Stimulated activated naive CD8-positive, alpha-beta T cell treated with anti-CD3 and anti-CD28 coated beads, Interleukin-15, Interleukin-2, amounts not matched to agents 100 ng/mL and 50 ng/mL, for 24 hours (primary cell): ENCODE measurements at regions not wholly inside any gene's neighbourhood (a gene's known extent, or its start where the extent isn't known, plus 50 kb on each side); places are given as distances from the start of the nearest gene placed in this dataset.

Source experiments
- H3K27ac Mint-ChIP-seq: one replicate; pipeline ENCODE4 v1.8.0; 2021; ENCODE audit warnings: mild to moderate bottlenecking, mixed read lengths
- H3K27me3 Mint-ChIP-seq: one replicate; pipeline ENCODE4 v1.8.0; 2021; ENCODE audit warnings: mixed read lengths
- H3K36me3 Mint-ChIP-seq: one replicate; pipeline ENCODE4 v1.8.0; 2021; ENCODE audit warnings: low read depth, mixed read lengths
- H3K4me1 Mint-ChIP-seq: one replicate; pipeline ENCODE4 v1.8.0; 2021; ENCODE audit warnings: low read depth, mixed read lengths
- H3K4me3 Mint-ChIP-seq: one replicate; pipeline ENCODE4 v1.8.0; 2021; ENCODE audit warnings: mild to moderate bottlenecking, mixed read lengths
- H3K9me3 Mint-ChIP-seq: one replicate; pipeline ENCODE4 v1.8.0; 2021; ENCODE audit warnings: mixed read lengths

DNA sequence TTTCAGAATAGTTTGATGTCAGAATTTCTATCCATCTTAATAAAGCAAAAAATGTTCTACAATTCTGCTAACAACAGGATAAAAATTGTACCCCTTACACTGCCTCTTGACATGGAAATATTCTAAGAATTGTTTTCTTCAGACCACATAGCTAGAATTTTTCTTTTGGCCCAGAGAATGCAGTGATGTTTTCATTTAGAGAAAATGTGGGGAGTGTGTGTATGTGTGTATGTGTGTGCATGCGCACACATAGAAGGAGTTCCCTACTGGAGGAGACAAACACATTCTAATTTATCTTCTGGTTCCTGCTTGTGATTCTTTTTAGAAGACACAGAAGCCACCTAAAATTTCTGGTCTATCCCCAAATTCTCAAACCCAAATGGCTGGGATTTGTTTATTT lies 1145.7 kb downstream of the VRK1 start:
- H3K9me3 Mint-ChIP-seq = peaks cover 14% of the 10 kb centered on the region
- H3K4me1 Mint-ChIP-seq = peaks cover 22% of the 10 kb centered on the region
- H3K27ac Mint-ChIP-seq = no peak overlapping the region
- no peak overlapping the region for H3K4me3 Mint-ChIP-seq
- peaks cover 13% of the 10 kb centered on the region for H3K36me3 Mint-ChIP-seq
- H3K27me3 Mint-ChIP-seq = no peaks in the 10 kb centered on the region

- Mint-ChIP-seq H3K4me3 (no peak overlapping the region), H3K36me3 (peaks cover 10% of the 10 kb centered on the region), H3K27me3 (no peaks in the 10 kb centered on the region), H3K9me3 (peaks cover 12% of the 10 kb centered on the region), H3K27ac (peak overlapping the region; percentile 64), H3K4me1 (peaks cover 22% of the 10 kb centered on the region)
Observed at GRCh38 chr14:97943619-97944018, 1146.4 kb downstream of the VRK1 start.

DNA sequence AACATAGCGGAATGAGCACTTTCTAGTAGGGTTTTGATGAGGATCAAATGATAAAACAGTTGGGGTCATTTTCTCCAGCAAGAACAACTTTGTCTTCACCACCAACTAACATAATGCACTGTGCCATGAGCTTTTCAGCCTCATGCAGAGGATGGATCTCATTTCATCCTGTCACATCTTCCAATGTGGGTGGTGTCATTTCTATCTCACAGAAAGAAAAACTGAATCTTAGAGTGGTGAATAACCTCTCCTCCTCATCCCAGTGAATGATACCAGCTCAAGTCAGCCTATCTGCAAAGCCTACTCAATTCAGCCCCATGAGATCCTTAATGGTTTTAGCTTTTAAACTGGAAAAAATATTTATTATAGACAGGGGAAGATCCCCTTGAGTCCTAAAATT lies 1147.2 kb downstream of the VRK1 start:
- peak overlapping the region; percentile 64 for H3K27ac Mint-ChIP-seq
- H3K4me1 Mint-ChIP-seq = peaks cover 22% of the 10 kb centered on the region
- H3K36me3 Mint-ChIP-seq = peaks cover 10% of the 10 kb centered on the region
- no peaks in the 10 kb centered on the region for H3K27me3 Mint-ChIP-seq
- H3K9me3 Mint-ChIP-seq = peaks cover 11% of the 10 kb centered on the region
- peak overlapping the region; percentile 17 for H3K4me3 Mint-ChIP-seq

- no peaks in the 10 kb centered on the region for H3K27me3 Mint-ChIP-seq
- no peak overlapping the region for H3K27ac Mint-ChIP-seq
- peaks cover 7% of the 10 kb centered on the region for H3K36me3 Mint-ChIP-seq
- H3K4me3 Mint-ChIP-seq = no peak overlapping the region
- peaks cover 22% of the 10 kb centered on the region for H3K4me1 Mint-ChIP-seq
- peaks cover 3% of the 10 kb centered on the region for H3K9me3 Mint-ChIP-seq
Observed at GRCh38 chr14:97945631-97946030, 1148.4 kb downstream of the VRK1 start.

GRCh38 chr14:97946240-97946639 lies 1149.1 kb downstream of the VRK1 start:
- Mint-ChIP-seq H3K4me1 (peaks cover 22% of the 10 kb centered on the region), H3K4me3 (no peak overlapping the region), H3K27ac (no peak overlapping the region), H3K9me3 (peaks cover 3% of the 10 kb centered on the region), H3K36me3 (peaks cover 7% of the 10 kb centered on the region), H3K27me3 (no peaks in the 10 kb centered on the region)

- H3K27ac Mint-ChIP-seq = no peak overlapping the region
- no peaks in the 10 kb centered on the region for H3K27me3 Mint-ChIP-seq
- H3K36me3 Mint-ChIP-seq = peaks cover 6% of the 10 kb centered on the region
- no peak overlapping the region for H3K4me3 Mint-ChIP-seq
- peaks cover 22% of the 10 kb centered on the region for H3K4me1 Mint-ChIP-seq
- peaks cover 3% of the 10 kb centered on the region for H3K9me3 Mint-ChIP-seq
Observed at GRCh38 chr14:97946641-97947040, 1149.5 kb downstream of the VRK1 start.

DNA sequence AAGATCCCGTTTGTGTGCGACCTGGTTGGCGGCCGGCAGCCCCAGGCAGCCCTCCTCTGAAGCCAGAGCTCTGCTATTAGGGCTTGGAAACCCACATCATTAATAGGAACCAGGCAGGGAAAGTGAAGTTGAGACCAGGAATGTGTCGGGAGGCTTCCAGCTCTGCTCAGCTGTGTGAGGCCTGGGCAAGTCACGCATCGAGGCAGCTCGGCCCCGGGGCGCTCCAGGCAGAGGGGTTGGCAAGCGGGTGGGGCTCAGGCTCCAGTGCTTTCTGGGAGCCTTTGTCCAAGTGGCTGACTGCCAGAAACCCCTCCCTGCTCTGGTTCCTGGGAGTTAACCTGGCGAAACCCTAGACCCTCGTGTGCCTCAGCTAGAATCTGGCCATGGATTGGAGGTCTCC lies 1151.7 kb downstream of the VRK1 start:
- no peaks in the 10 kb centered on the region for H3K9me3 Mint-ChIP-seq
- H3K4me1 Mint-ChIP-seq = peaks cover 19% of the 10 kb centered on the region
- H3K36me3 Mint-ChIP-seq = no peaks in the 10 kb centered on the region
- no peaks in the 10 kb centered on the region for H3K27me3 Mint-ChIP-seq
- no peak overlapping the region for H3K4me3 Mint-ChIP-seq
- H3K27ac Mint-ChIP-seq = no peak overlapping the region

DNA sequence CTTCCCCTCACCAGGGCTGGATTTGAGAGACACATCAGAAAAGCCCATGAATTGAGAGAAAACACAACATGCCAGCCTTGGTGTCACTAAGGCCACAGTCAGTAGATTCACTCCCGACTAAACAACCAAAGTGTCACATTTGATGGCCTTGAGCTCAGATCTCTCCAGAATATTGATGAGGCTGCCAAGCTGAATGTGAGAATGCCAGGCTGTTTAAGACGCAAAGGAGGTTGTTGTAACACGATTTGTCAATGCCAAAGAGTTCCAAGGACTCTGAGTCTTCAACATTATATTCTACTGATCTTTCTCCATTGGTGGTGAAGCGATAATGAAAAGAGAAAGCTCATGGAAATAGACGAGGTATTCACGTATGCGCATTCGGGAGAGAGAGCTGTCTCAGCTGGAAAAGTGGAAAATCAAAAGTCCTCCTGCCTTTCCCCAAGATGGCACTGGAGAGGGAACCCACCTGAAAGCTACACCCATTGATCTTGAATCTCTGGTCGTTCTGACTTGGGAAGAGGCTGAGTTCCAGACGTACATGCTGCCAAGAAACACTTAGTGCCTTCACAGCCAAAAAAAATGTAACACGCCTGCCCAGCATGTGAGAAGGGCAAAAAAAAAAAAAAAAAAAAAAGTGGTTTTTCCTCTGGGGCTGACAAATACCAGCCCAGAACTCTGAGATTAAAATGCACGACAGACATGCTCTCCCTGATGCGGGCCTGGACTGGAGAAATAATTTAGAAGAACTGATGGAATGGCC lies 1159.6 kb downstream of the VRK1 start:
- H3K4me3 Mint-ChIP-seq = no peak overlapping the region
- peaks cover 14% of the 10 kb centered on the region for H3K9me3 Mint-ChIP-seq
- peaks cover 46% of the 10 kb centered on the region for H3K36me3 Mint-ChIP-seq
- H3K4me1 Mint-ChIP-seq = peaks cover 11% of the 10 kb centered on the region
- no peaks in the 10 kb centered on the region for H3K27me3 Mint-ChIP-seq
- H3K27ac Mint-ChIP-seq = no peak overlapping the region

DNA sequence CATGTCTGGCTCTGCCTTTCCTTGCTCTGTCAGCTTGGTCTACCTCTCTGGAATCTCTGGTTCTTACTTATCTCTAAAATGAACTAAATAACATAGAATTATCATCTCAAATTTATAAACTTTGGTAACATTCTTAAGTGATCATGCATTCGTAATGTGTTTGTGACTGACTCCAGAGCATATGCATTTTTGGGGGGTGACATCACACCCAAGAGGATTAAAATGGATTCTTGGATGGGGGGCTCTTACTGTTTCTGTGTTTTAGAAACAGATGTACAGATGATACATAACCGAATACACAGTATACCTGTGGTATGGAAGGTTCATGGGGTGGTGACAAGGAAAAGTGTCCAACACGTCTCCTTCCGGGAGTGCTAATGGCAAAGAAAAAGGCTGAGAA lies 1162.1 kb downstream of the VRK1 start:
- no peak overlapping the region for H3K4me3 Mint-ChIP-seq
- no peaks in the 10 kb centered on the region for H3K27me3 Mint-ChIP-seq
- peaks cover 17% of the 10 kb centered on the region for H3K4me1 Mint-ChIP-seq
- no peak overlapping the region for H3K27ac Mint-ChIP-seq
- H3K36me3 Mint-ChIP-seq = peaks cover 42% of the 10 kb centered on the region
- peaks cover 14% of the 10 kb centered on the region for H3K9me3 Mint-ChIP-seq

DNA sequence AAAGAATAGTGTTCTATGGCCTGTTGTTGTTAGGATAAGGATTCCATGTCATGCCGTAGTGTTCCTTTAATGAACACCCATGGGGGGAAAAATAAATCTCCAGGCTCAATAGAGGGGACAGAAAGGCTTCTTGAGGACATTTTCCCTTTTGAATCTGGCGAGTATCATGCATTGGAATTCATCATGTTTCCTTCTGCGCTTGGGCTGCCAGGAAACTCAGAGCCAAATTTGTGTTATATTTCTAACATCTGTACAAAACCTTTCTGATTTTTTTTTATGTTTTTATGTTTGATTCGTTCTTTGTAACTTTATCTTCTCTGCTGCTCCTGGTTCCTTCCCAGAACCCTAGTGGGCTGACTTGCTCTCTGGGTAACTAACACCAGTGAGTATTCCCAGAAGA lies 1163.3 kb downstream of the VRK1 start:
- peaks cover 49% of the 10 kb centered on the region for H3K36me3 Mint-ChIP-seq

GRCh38 chr14:97970222-97970621 lies 1173.0 kb downstream of the VRK1 start:
- peak overlapping the region; percentile 1 for H3K4me3 Mint-ChIP-seq
- H3K4me1 Mint-ChIP-seq = peaks cover 82% of the 10 kb centered on the region
- H3K27me3 Mint-ChIP-seq = no peaks in the 10 kb centered on the region
- H3K27ac Mint-ChIP-seq = peak overlapping the region; percentile 58
- H3K36me3 Mint-ChIP-seq = peaks cover 36% of the 10 kb centered on the region
- H3K9me3 Mint-ChIP-seq = peaks cover 15% of the 10 kb centered on the region

More for the DNA sequence above, 1163.3 kb downstream of the VRK1 start:
- Mint-ChIP-seq H3K4me3 (no peak overlapping the region), H3K27ac (no peak overlapping the region), H3K27me3 (no peaks in the 10 kb centered on the region), H3K9me3 (peaks cover 14% of the 10 kb centered on the region), H3K4me1 (peaks cover 27% of the 10 kb centered on the region)

DNA sequence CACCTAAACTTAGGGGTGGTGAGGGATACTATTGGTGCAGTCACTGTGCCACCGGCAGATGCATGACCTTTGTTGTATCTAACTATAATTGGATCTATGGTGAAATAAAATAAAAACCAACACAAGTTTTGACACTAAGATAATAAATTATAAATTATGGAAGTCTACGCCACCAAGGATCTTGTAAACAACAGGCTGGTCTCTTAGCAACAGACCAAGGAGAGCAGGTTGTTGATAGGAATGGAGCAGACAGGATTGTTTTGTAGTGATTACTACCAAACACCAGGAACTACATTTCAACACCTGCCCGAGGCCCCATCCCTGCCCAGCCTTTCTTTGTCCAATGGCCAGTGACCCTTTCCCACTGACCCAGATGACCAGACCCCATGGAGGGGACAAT lies 1178.0 kb downstream of the VRK1 start:
- H3K27ac Mint-ChIP-seq = peak overlapping the region; percentile 99
- H3K4me3 Mint-ChIP-seq = peak overlapping the region; percentile 94
- no peaks in the 10 kb centered on the region for H3K27me3 Mint-ChIP-seq
- H3K36me3 Mint-ChIP-seq = peaks cover 20% of the 10 kb centered on the region
- H3K9me3 Mint-ChIP-seq = peaks cover 4% of the 10 kb centered on the region
- H3K4me1 Mint-ChIP-seq = peaks cover 90% of the 10 kb centered on the region

DNA sequence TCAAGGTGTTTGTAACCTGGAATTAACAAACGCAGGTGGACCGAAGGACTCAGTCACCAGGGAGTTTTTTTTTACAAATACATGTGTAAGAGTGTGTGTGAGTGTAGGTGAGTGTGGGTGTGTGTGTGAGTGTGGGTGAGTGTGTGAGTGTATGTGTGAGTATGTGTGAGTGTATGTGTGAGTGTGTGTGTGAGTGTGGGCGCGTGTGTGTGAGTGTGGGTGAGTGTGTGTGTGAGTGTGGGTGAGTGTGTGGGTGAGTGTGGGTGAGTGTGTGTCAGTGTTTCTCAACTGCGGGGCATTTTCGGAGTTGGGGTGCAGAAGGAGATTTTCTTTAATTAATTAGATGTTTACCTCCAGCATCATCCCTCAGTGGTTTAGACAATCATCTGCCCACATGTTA lies 1178.8 kb downstream of the VRK1 start:
- Mint-ChIP-seq H3K27ac (peak overlapping the region; percentile 99), H3K9me3 (no peaks in the 10 kb centered on the region), H3K4me3 (peak overlapping the region; percentile 94), H3K27me3 (no peaks in the 10 kb centered on the region), H3K4me1 (peaks cover 87% of the 10 kb centered on the region), H3K36me3 (peaks cover 16% of the 10 kb centered on the region)

GRCh38 chr14:97976861-97977260 lies 1179.7 kb downstream of the VRK1 start:
- Mint-ChIP-seq H3K27ac (peak overlapping the region; percentile 99), H3K27me3 (no peaks in the 10 kb centered on the region), H3K36me3 (peaks cover 15% of the 10 kb centered on the region), H3K9me3 (no peaks in the 10 kb centered on the region), H3K4me1 (peaks cover 81% of the 10 kb centered on the region), H3K4me3 (peak overlapping the region; percentile 94)

- H3K36me3 Mint-ChIP-seq = peaks cover 8% of the 10 kb centered on the region
- H3K4me3 Mint-ChIP-seq = peak overlapping the region; percentile 94
- H3K4me1 Mint-ChIP-seq = peaks cover 72% of the 10 kb centered on the region
- peaks cover 4% of the 10 kb centered on the region for H3K9me3 Mint-ChIP-seq
- H3K27me3 Mint-ChIP-seq = no peaks in the 10 kb centered on the region
- H3K27ac Mint-ChIP-seq = peak overlapping the region; percentile 99
Observed at GRCh38 chr14:97977651-97978261, 1180.6 kb downstream of the VRK1 start.
